SU-DHL-6 (cell line): ENCODE measurements at regions not wholly inside any gene's neighbourhood (a gene's known extent, or its start where the extent isn't known, plus 50 kb on each side); places are given as distances from the start of the nearest gene placed in this dataset.

Experiments
- EZH2phosphoT487 ChIP-seq: fragments of 200-600 bp; sonication (generic), shearing (Covaris generic); conservative IDR thresholded peaks from 2 replicates; pipeline ENCODE4 v1.6.1; 2018; ENCODE audit warnings: mild to moderate bottlenecking, antibody characterized with exemption, low read length, moderate library complexity, mixed read lengths
- TF ChIP-seq, protein P1 (sequence below): fragments of 200-600 bp; sonication (generic); IDR thresholded peaks from one replicate; pipeline ENCODE4 v1.5.1; 2017; ENCODE audit warnings: antibody characterized with exemption, mild to moderate bottlenecking, low read length, moderate library complexity; ENCODE audit not compliant: insufficient read depth, poor library complexity, severe bottlenecking

DNA sequence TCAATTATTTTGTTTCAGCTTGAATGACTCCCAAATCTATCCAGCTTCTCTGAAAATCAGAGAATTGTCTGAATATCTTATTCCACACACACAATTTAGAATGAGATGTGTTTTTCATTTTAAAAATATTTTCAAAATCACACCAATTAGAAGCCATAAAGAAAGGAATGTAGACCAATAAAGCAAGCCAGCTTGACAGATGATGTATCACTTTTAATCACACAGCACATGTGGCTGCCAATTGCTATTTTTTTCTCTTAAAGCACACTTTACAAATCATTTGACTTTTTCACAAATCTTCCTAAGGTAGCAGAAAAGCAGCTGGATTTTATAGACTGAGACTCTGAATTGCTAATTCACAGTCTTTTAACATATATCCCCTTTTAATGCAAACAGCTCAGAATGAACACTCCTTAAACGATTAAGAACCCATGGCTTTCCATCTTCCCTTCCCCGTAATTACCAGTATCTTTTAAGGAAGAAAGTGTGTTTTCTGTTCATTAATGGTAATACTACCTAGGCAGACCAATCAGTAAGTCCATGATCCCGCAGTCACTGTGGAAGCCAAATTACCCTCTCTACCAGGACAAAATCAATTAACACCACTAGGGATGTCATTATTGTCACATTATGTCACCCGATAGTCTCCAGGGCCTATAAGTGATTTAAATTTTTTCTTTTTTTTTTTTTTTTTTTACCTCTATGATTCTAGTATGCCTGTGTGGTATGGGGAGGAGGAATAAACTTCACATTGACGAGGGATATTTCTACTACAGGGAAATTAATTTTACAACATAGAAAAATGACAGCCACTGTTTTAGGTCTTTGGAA is 250.0 kb upstream of the VEPH1 start:
- TF ChIP-seq, protein P1, sequence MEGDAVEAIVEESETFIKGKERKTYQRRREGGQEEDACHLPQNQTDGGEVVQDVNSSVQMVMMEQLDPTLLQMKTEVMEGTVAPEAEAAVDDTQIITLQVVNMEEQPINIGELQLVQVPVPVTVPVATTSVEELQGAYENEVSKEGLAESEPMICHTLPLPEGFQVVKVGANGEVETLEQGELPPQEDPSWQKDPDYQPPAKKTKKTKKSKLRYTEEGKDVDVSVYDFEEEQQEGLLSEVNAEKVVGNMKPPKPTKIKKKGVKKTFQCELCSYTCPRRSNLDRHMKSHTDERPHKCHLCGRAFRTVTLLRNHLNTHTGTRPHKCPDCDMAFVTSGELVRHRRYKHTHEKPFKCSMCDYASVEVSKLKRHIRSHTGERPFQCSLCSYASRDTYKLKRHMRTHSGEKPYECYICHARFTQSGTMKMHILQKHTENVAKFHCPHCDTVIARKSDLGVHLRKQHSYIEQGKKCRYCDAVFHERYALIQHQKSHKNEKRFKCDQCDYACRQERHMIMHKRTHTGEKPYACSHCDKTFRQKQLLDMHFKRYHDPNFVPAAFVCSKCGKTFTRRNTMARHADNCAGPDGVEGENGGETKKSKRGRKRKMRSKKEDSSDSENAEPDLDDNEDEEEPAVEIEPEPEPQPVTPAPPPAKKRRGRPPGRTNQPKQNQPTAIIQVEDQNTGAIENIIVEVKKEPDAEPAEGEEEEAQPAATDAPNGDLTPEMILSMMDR: no peak
- TF ChIP-seq EZH2phosphoT487: no peak
